ENCODE measurements at regions not wholly inside any gene's neighbourhood (a gene's known extent, or its start where the extent isn't known, plus 50 kb on each side); places are given as distances from the start of the nearest gene placed in this dataset.
"Not testable (repeated sequence)": the region's sequence is repeated elsewhere in the genome, so short reads cannot be mapped to it uniquely, and the experiment has no call there.

DNA sequence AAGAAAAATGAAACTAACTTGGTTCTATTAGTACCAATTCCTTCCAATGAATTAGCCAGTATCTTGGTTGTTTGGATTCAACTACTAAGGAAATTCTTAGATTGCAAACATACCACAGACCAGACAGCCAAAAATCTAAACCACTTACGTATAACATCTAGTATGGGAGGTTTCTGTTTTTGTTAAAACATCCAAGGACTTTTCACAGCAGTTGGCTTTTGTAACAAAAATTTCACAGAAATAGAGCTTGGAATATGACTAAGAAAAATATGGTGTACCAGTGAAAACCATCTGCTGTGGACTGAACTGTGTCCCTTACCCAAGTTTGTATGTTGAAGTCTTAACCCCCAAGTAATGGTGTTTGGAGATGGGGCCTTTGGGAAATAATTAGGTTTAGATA, 199.2 kb downstream of the OTOL1 start:
- Histone ChIP-seq H3K27me3 (no peaks in the 10 kb centered on the region), H3K9ac (no peak overlapping the region), H3K4me3 (no peak overlapping the region), H4K20me1 (ENCODE audit: low read depth) (no peaks in the 10 kb centered on the region), H3K36me3 (no peaks in the 10 kb centered on the region), H3F3A (ENCODE audit: low read depth) (no peaks in the 10 kb centered on the region), H3K4me2 (no peak overlapping the region), H3K79me2 (ENCODE audit: low read depth) (no peaks in the 10 kb centered on the region), H3K9me3 (ENCODE audit: low read depth) (no peaks in the 10 kb centered on the region), H3K4me1 (no peaks in the 10 kb centered on the region), H2AFZ (replicated peaks) (no peak overlapping the region), H3K27ac (no peak overlapping the region)
- Mint-ChIP-seq H3K27ac (no peak overlapping the region), H3K36me3 (no peaks in the 10 kb centered on the region), H3K4me3 (no peak overlapping the region), H3K9me3 (no peaks in the 10 kb centered on the region), H3K27me3 (ENCODE audit: insufficient read depth, low read depth) (no peaks in the 10 kb centered on the region), H3K4me1 (peaks cover 8% of the 10 kb centered on the region)
- no peak for TF ChIP-seq EZH2 (IDR thresholded peaks at IDR 0.05)
- TF ChIP-seq, protein P1, sequence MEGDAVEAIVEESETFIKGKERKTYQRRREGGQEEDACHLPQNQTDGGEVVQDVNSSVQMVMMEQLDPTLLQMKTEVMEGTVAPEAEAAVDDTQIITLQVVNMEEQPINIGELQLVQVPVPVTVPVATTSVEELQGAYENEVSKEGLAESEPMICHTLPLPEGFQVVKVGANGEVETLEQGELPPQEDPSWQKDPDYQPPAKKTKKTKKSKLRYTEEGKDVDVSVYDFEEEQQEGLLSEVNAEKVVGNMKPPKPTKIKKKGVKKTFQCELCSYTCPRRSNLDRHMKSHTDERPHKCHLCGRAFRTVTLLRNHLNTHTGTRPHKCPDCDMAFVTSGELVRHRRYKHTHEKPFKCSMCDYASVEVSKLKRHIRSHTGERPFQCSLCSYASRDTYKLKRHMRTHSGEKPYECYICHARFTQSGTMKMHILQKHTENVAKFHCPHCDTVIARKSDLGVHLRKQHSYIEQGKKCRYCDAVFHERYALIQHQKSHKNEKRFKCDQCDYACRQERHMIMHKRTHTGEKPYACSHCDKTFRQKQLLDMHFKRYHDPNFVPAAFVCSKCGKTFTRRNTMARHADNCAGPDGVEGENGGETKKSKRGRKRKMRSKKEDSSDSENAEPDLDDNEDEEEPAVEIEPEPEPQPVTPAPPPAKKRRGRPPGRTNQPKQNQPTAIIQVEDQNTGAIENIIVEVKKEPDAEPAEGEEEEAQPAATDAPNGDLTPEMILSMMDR (IDR thresholded peaks at IDR 0.05), result no peak
- TF ChIP-seq EZH2phosphoT487 (IDR thresholded peaks at IDR 0.05), result no peak
- DNase-seq (ENCODE audit: low spot score), result no peak

DNA sequence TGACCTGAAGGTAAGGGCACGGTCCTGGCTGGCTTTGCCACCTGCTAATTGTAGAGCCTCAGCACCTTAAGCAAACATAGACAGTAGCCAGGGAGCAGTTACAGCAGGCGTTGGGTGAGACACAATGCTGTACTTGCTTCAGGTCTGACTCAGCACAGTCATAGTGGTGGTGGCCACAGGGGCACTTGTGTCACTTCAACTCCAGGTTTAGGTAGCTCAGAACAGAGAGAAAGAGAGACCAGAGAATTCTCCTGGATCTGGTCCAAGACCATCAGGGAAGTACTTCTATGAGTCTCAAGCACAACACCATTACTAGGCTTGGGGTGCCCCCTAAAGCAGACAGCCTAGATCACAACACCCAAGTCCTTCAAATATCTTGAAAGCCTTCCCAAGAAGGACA, 204.4 kb downstream of the OTOL1 start:
- no peak overlapping the region for H3K27ac Mint-ChIP-seq
- H3K79me2 ChIP-seq (ENCODE audit: low read depth), result no peaks in the 10 kb centered on the region
- H4K20me1 ChIP-seq (ENCODE audit: low read depth), result no peaks in the 10 kb centered on the region
- no peaks in the 10 kb centered on the region for H3K27me3 Mint-ChIP-seq (ENCODE audit: insufficient read depth, low read depth)
- peak; percentile 11 for DNase-seq (ENCODE audit: low spot score)
- H2AFZ ChIP-seq (replicated peaks), result peak overlapping the region; percentile 42
- no peak overlapping the region for H3K4me3 ChIP-seq
- no peaks in the 10 kb centered on the region for H3K27me3 ChIP-seq
- no peak overlapping the region for H3K4me2 ChIP-seq
- no peaks in the 10 kb centered on the region for H3K4me1 ChIP-seq
- no peak overlapping the region for H3K4me3 Mint-ChIP-seq
- H3K9me3 ChIP-seq (ENCODE audit: low read depth), result no peaks in the 10 kb centered on the region
- H3F3A ChIP-seq (ENCODE audit: low read depth), result no peaks in the 10 kb centered on the region
- H3K36me3 ChIP-seq, result no peaks in the 10 kb centered on the region
- peaks cover 5% of the 10 kb centered on the region for H3K9me3 Mint-ChIP-seq
- H3K27ac ChIP-seq, result no peak overlapping the region
- no peak overlapping the region for H3K9ac ChIP-seq
- peaks cover 4% of the 10 kb centered on the region for H3K4me1 Mint-ChIP-seq
- H3K36me3 Mint-ChIP-seq, result no peaks in the 10 kb centered on the region
- TF ChIP-seq, protein P1 (IDR thresholded peaks at IDR 0.05), result peak; percentile 22
- TF ChIP-seq EZH2phosphoT487 (IDR thresholded peaks at IDR 0.05), result no peak

DNA sequence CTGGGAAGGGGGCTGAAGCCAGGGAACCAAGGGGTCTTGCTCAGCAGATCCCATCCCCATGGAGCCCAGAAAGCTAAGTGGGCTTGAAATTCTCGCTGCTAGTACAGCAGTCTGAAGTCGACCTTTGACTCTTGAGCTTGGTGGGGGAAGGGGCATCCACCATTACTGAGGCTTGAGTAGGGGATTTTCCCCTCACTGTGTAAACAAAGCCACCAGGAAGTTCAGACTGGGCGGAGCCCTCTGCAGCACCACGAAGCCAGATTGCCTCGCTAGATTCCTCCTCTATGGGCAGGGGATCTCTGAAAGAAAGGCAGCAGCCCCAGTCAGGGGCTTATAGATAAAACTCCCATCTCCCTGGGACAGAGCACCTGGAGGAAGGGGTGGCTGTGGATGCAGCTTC, 210.6 kb downstream of the OTOL1 start:
- not testable (repeated sequence) for H3K4me1 Mint-ChIP-seq; H3K27ac ChIP-seq; H3K27me3 ChIP-seq; H3K9ac ChIP-seq; H3K79me2 ChIP-seq (ENCODE audit: low read depth); H2AFZ ChIP-seq (replicated peaks); H3F3A ChIP-seq (ENCODE audit: low read depth); H3K4me2 ChIP-seq; H3K27me3 Mint-ChIP-seq (ENCODE audit: insufficient read depth, low read depth); H3K36me3 ChIP-seq; H3K36me3 Mint-ChIP-seq; H3K27ac Mint-ChIP-seq; H3K4me1 ChIP-seq; H3K4me3 Mint-ChIP-seq; H4K20me1 ChIP-seq (ENCODE audit: low read depth); H3K9me3 ChIP-seq (ENCODE audit: low read depth); H3K4me3 ChIP-seq
- H3K9me3 Mint-ChIP-seq, result peaks cover 10% of the 10 kb centered on the region
- DNase-seq (ENCODE audit: low spot score), result peak; percentile 16

DNA sequence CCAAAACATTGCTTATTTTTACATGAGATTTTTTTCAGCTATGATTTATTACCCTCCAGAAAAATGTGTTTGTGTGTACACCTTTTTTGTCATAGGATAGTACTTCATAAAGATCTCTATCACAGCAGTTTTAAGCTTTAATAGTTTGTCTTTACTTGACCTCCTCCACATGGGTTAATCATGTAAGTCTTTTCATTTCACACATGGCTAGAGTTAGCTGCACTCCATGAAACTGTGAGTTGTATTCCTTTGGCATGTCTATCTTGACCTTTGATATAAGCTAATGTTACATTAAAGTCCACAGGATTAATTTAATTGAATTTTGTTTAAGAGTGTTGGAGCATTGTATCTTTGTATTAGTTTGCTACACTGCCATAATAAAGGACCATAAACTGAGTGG, 217.1 kb downstream of the OTOL1 start:
- Mint-ChIP-seq H3K27me3 (ENCODE audit: insufficient read depth, low read depth) (peaks cover 2% of the 10 kb centered on the region), H3K36me3 (no peaks in the 10 kb centered on the region), H3K27ac (no peak overlapping the region), H3K4me3 (no peak overlapping the region), H3K9me3 (peaks cover 5% of the 10 kb centered on the region), H3K4me1 (peaks cover 3% of the 10 kb centered on the region)
- H3K36me3 ChIP-seq, result no peaks in the 10 kb centered on the region
- no peaks in the 10 kb centered on the region for H3K27me3 ChIP-seq
- no peaks in the 10 kb centered on the region for H3K9me3 ChIP-seq (ENCODE audit: low read depth)
- H3K4me2 ChIP-seq, result no peak overlapping the region
- H3K4me3 ChIP-seq, result no peak overlapping the region
- DNase-seq (ENCODE audit: low spot score), result no peak
- no peaks in the 10 kb centered on the region for H3F3A ChIP-seq (ENCODE audit: low read depth)
- no peak overlapping the region for H3K27ac ChIP-seq
- no peaks in the 10 kb centered on the region for H4K20me1 ChIP-seq (ENCODE audit: low read depth)
- H2AFZ ChIP-seq (replicated peaks), result no peak overlapping the region
- H3K9ac ChIP-seq, result no peak overlapping the region
- TF ChIP-seq EZH2 (IDR thresholded peaks at IDR 0.05), result no peak
- TF ChIP-seq, protein P1 (IDR thresholded peaks at IDR 0.05), result no peak
- no peak for TF ChIP-seq EZH2phosphoT487 (IDR thresholded peaks at IDR 0.05)
- no peaks in the 10 kb centered on the region for H3K79me2 ChIP-seq (ENCODE audit: low read depth)
- no peaks in the 10 kb centered on the region for H3K4me1 ChIP-seq
